Transverse colon (tissue), 3 donors: ENCODE measurements at regions not wholly inside any gene's neighbourhood (a gene's known extent, or its start where the extent isn't known, plus 50 kb on each side); places are given as distances from the start of the nearest gene placed in this dataset.

ENCODE experiments used
- CTCF ChIP-seq, 5 experiments: fragments of 200-600 bp in 3 of 5; fragments of 450-650 bp in 2 of 5; sonication (generic) in 3 of 5; IDR thresholded peaks; 1 replicate in 2 of 5; 2 replicates in 3 of 5; pipeline ENCODE4 v1.5.1; 2016 to 2017; ENCODE audit warnings: antibody characterized with exemption in 5 of 5, inconsistent platforms in 3 of 5, mild to moderate bottlenecking in 2 of 5, moderate library complexity in 1 of 5
- EP300 ChIP-seq: sonication (generic); formaldehyde crosslinking; IDR thresholded peaks from one replicate; pipeline ENCODE4 v1.6.1; 2017; ENCODE audit warnings: antibody characterized with exemption, low read depth
- POLR2A ChIP-seq: fragments of 450-650 bp; IDR thresholded peaks from one replicate; pipeline ENCODE4 v1.6.1; 2016; ENCODE audit warnings: antibody characterized with exemption, mild to moderate bottlenecking, moderate library complexity

- TF ChIP-seq CTCF (IDR thresholded peaks at IDR 0.05) = no peak
- no peak for TF ChIP-seq POLR2A
- no peak for TF ChIP-seq EP300
Observed at GRCh38 chr13:52922961-52923360, 74.5 kb upstream of the PCDH8 start.
